SU-DHL-6 (cell line): ENCODE measurements at regions not wholly inside any gene's neighbourhood (a gene's known extent, or its start where the extent isn't known, plus 50 kb on each side); places are given as distances from the start of the nearest gene placed in this dataset.

Source experiments
- H2AFZ ChIP-seq: fragments of 200-600 bp; sonication (generic); 2 replicates; pipeline ENCODE4 v1.6.1; 2014; ENCODE audit warnings: low read depth, mild to moderate bottlenecking, moderate library complexity, mixed read lengths, antibody characterized with exemption, low read length; ENCODE audit not compliant: severe bottlenecking
- H3F3A ChIP-seq: fragments of 200-600 bp; shearing (Covaris generic); 2 replicates; pipeline ENCODE4 v1.6.0; 2016; ENCODE audit warnings: antibody characterized with exemption, mild to moderate bottlenecking; ENCODE audit not compliant: insufficient read depth
- H3K27ac ChIP-seq: fragments of 200-600 bp; sonication (generic); 2 replicates; pipeline ENCODE4 v1.5.1; 2016; ENCODE audit warnings: low read depth, mild to moderate bottlenecking, low read length, moderate library complexity, mixed read lengths
- H3K27me3 ChIP-seq: fragments of 200-600 bp; sonication (generic), shearing (Covaris generic); 2 replicates; pipeline ENCODE4 v1.6.0; 2014; ENCODE audit warnings: mild to moderate bottlenecking, low read length
- H3K36me3 ChIP-seq: fragments of 200-600 bp; sonication (generic); 2 replicates; pipeline ENCODE4 v1.6.1; 2014; ENCODE audit warnings: mild to moderate bottlenecking, low read length, mixed read lengths
- H3K4me2 ChIP-seq: fragments of 300-600, 200-600 bp; shearing (Covaris generic), sonication (generic); 2 replicates; pipeline ENCODE4 v1.6.0; 2014; ENCODE audit warnings: low read length, low read depth, mild to moderate bottlenecking; ENCODE audit not compliant: poor library complexity, severe bottlenecking
- H3K4me3 ChIP-seq: fragments of 200-600 bp; sonication (generic); 2 replicates; pipeline ENCODE4 v1.5.1; 2014; ENCODE audit warnings: antibody characterized with exemption, low read length, mild to moderate bottlenecking, mixed read lengths; ENCODE audit not compliant: insufficient read depth, poor library complexity, severe bottlenecking
- H3K79me2 ChIP-seq: fragments of 200-600 bp; sonication (generic); 2 replicates; pipeline ENCODE4 v1.6.1; 2014; ENCODE audit warnings: mild to moderate bottlenecking, low read length, moderate library complexity; ENCODE audit not compliant: insufficient read depth
- H3K9ac ChIP-seq: fragments of 200-600 bp; sonication (generic); 2 replicates; pipeline ENCODE4 v1.7.0; 2014; ENCODE audit warnings: mild to moderate bottlenecking, low read length
- H3K9me2 ChIP-seq: fragments of 200-600 bp; sonication (generic); replicated peaks from 2 replicates; pipeline ENCODE4 v1.6.1; 2014; ENCODE audit warnings: low read length; ENCODE audit not compliant: insufficient read depth
- H3K9me3 ChIP-seq: fragments of 200-600 bp; sonication (generic); 2 replicates; pipeline ENCODE4 v1.6.1; 2014; ENCODE audit warnings: low read length, mixed read lengths; ENCODE audit not compliant: insufficient read depth
- H4K20me1 ChIP-seq: fragments of 200-600 bp; sonication (generic); 2 replicates; pipeline ENCODE4 v1.6.1; 2014; ENCODE audit warnings: low read depth, mild to moderate bottlenecking, antibody characterized with exemption, low read length, moderate library complexity, mixed read lengths
- CTCF ChIP-seq: fragments of 200-600 bp; sonication (generic); IDR thresholded peaks from one replicate; pipeline ENCODE4 v1.5.1; 2017; ENCODE audit warnings: antibody characterized with exemption, mild to moderate bottlenecking, low read length, moderate library complexity; ENCODE audit not compliant: insufficient read depth, poor library complexity, severe bottlenecking
- EZH2phosphoT487 ChIP-seq: fragments of 200-600 bp; sonication (generic), shearing (Covaris generic); conservative IDR thresholded peaks from 2 replicates; pipeline ENCODE4 v1.6.1; 2018; ENCODE audit warnings: mild to moderate bottlenecking, antibody characterized with exemption, low read length, moderate library complexity, mixed read lengths

- no peak overlapping the region for H3K4me3 ChIP-seq
- no peak overlapping the region for H3K9ac ChIP-seq
- no peak overlapping the region for H2AFZ ChIP-seq
- no peak overlapping the region for H3K27ac ChIP-seq
- no peaks in the 10 kb centered on the region for H3K36me3 ChIP-seq
- no peaks in the 10 kb centered on the region for H3F3A ChIP-seq
- no peak for TF ChIP-seq EZH2phosphoT487
- no peak for TF ChIP-seq CTCF
- no peak overlapping the region for H3K4me2 ChIP-seq
- H3K27me3 ChIP-seq = no peaks in the 10 kb centered on the region
- H3K9me3 ChIP-seq = no peaks in the 10 kb centered on the region
- no peaks in the 10 kb centered on the region for H3K79me2 ChIP-seq
- H4K20me1 ChIP-seq = no peaks in the 10 kb centered on the region
- no peaks in the 10 kb centered on the region for H3K9me2 ChIP-seq
These were observed 116.7 kb upstream of the SLC24A3 start for GRCh38 chr20:19095762-19096161.

DNA sequence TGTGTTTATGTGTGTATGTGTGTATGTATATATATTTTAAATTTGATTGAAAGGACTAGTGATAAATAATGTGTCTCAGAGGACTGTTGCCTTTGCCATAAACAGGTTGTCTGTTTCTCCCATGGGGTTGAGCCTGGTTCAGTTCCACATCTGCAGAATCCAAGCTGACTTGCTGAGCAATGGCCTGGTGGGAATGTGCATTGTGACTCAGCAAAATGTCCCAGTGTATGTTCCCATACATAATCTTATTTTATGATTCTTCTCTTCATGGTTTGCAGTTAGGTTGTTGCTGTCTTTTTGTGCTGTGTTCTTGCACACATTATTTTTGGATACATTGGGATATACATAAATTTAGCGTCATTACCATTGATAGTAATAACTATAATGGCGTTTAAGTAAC lies 115.6 kb upstream of the SLC24A3 start:
- Histone ChIP-seq H3K79me2 (no peaks in the 10 kb centered on the region), H3K9me3 (no peaks in the 10 kb centered on the region), H3F3A (no peaks in the 10 kb centered on the region), H3K4me3 (no peak overlapping the region), H3K9me2 (no peaks in the 10 kb centered on the region), H3K9ac (no peak overlapping the region), H3K27ac (no peak overlapping the region), H3K36me3 (no peaks in the 10 kb centered on the region), H2AFZ (no peak overlapping the region), H4K20me1 (no peaks in the 10 kb centered on the region), H3K4me2 (no peak overlapping the region), H3K27me3 (no peaks in the 10 kb centered on the region)
- TF ChIP-seq CTCF (no peak), EZH2phosphoT487 (no peak)

DNA sequence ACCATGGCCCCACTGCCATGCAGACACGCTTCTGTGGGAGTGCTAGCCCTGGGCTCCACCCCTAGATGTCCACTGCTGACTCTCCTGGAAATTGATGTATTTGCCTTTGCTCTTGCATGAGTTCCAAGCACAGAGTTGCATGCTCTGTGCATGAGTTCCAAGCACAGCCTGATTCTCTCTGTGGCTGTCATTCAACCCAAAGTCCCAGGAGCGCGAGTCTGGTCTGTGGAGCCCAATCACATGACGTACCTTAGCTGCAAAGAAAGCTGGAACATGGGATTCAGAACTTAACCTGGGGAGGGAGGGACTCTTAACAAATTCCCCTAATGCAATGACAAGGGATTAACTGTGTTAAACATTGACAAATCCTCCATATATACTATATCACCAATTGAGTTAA lies 114.3 kb upstream of the SLC24A3 start:
- no peaks in the 10 kb centered on the region for H3K9me3 ChIP-seq
- H3K79me2 ChIP-seq = no peaks in the 10 kb centered on the region
- H3K4me3 ChIP-seq = no peak overlapping the region
- no peak overlapping the region for H3K4me2 ChIP-seq
- H3K36me3 ChIP-seq = no peaks in the 10 kb centered on the region
- H3K27ac ChIP-seq = no peak overlapping the region
- H3K9ac ChIP-seq = no peak overlapping the region
- H3K9me2 ChIP-seq = no peaks in the 10 kb centered on the region
- no peaks in the 10 kb centered on the region for H4K20me1 ChIP-seq
- no peaks in the 10 kb centered on the region for H3K27me3 ChIP-seq
- no peak overlapping the region for H2AFZ ChIP-seq
- no peaks in the 10 kb centered on the region for H3F3A ChIP-seq
- TF ChIP-seq EZH2phosphoT487 (no peak), CTCF (no peak)
